ENCODE measurements at regions not wholly inside any gene's neighbourhood (a gene's known extent, or its start where the extent isn't known, plus 50 kb on each side); places are given as distances from the start of the nearest gene placed in this dataset.

- BruUV-seq (replicated peaks): no TSS peak
- Histone ChIP-seq H3K27ac (ENCODE audit: control insufficient read depth, insufficient read depth) (no peak overlapping the region), H3K36me3 (ENCODE audit: control insufficient read depth in 2 of 2, insufficient read depth in 2 of 2, low read length in 1 of 2) (no peaks in the 10 kb centered on the region), H3K27me3 (replicated peaks in 1 of 2; ENCODE audit: control insufficient read depth in 2 of 2, insufficient read depth in 2 of 2, low read length in 1 of 2) (peaks cover 0 to 1% of the 10 kb centered on the region in 2 experiments; a peak in 3 of 4 replicates), H3K4me2 (ENCODE audit: control insufficient read depth, insufficient read depth) (no peak overlapping the region), H3K79me2 (ENCODE audit: control insufficient read depth, insufficient read depth, low read length) (no peaks in the 10 kb centered on the region), H3K4me1 (ENCODE audit: control insufficient read depth, insufficient read depth, low read length) (no peaks in the 10 kb centered on the region), H2AFZ (ENCODE audit: control insufficient read depth, low read depth, low read length) (no peak overlapping the region), H4K20me1 (ENCODE audit: control insufficient read depth, insufficient read depth) (no peaks in the 10 kb centered on the region), H3K4me3 (no peak overlapping the region), H3K9me3 (replicated peaks; ENCODE audit: control insufficient read depth, insufficient read depth, low read length) (no peaks in the 10 kb centered on the region), H3K9ac (ENCODE audit: control insufficient read depth, insufficient read depth, low read length) (no peak overlapping the region)
- TF ChIP-seq EGR1 (IDR thresholded peaks at IDR 0.05; ENCODE audit: borderline replicate concordance in 1 of 2, low read depth in 2 of 2, low read length in 2 of 2) (no peak), SUPT20H (IDR thresholded peaks at IDR 0.05; ENCODE audit: borderline replicate concordance, control insufficient read depth, low read depth, low read length) (no peak), HDAC6 (IDR thresholded peaks at IDR 0.05; ENCODE audit: unreplicated experiment) (no peak), CHD4 (IDR thresholded peaks at IDR 0.05) (no peak), ZBTB40 (IDR thresholded peaks at IDR 0.05; ENCODE audit: borderline replicate concordance) (no peak), ATF3 (IDR thresholded peaks at IDR 0.05; ENCODE audit: borderline replicate concordance, extremely low read depth, low read depth, low read length) (no peak), CEBPB (IDR thresholded peaks at IDR 0.05; ENCODE audit: borderline replicate concordance in 1 of 2, low read depth in 2 of 2, low read length in 2 of 2) (no peak), TAF1 (IDR thresholded peaks at IDR 0.05; ENCODE audit: borderline replicate concordance, low read depth, low read length) (no peak), IKZF2 (IDR thresholded peaks at IDR 0.05) (no peak), ZBTB33 (IDR thresholded peaks at IDR 0.05) (no peak), ZNF622 (IDR thresholded peaks at IDR 0.05) (no peak), BCL3 (IDR thresholded peaks at IDR 0.05; ENCODE audit: borderline replicate concordance, insufficient read depth, low read depth, low read length, poor library complexity, severe bottlenecking) (no peak), E2F8 (IDR thresholded peaks at IDR 0.05; ENCODE audit: low read depth, partially characterized antibody) (no peak), NBN (IDR thresholded peaks at IDR 0.05) (no peak)
- ChIA-PET POLR2A (no interaction called here), SMC1A (ENCODE audit: uncharacterized antibody, unreplicated experiment) (interaction anchor here (0.6 to 0.9 kb wide), 4 partner anchors 11 to 561 kb away, joined by 3 read pairs; no protein-coding TSS in a partner anchor), CTCF (no interaction called here), RAD21 (ENCODE audit: unreplicated experiment) (no interaction called here)
- ATAC-seq: no peak
- 46% methylated on average over 15 of the region's 15 CpGs for WGBS (ENCODE audit: insufficient coverage, insufficient replicate concordance, low lambda C conversion rate, missing lambda C conversion rate)
- intact Hi-C loops (cut with micrococcal nuclease; ENCODE audit: unreplicated experiment): no loop called here
- DNase-seq (ENCODE audit: low read depth, low spot score): no peak
- in situ Hi-C loops (cut with MboI): no loop called here
- no peak for FAIRE-seq
These were observed 182.5 kb downstream of the ADSS2 start for GRCh38 chr1:244269169-244269568.
